HepG2 (cell line): ENCODE measurements at regions not wholly inside any gene's neighbourhood (a gene's known extent, or its start where the extent isn't known, plus 50 kb on each side); places are given as distances from the start of the nearest gene placed in this dataset.

Experiments
- ATAC-seq: fragments of 200-7000 bp; cut with Tn5 transposase; 3 replicates; pipeline ENCODE4 v1.9.1; 2020; ENCODE audit warnings: mild to moderate bottlenecking, moderate library complexity
- BruUV-seq: library from RNA; stranded (reverse); fragments of 400-500 nt; replicated peaks from 2 replicates; lab custom pipeline; 2021; lab: Mats Ljungman, UMichigan
- CTCF ChIA-PET: fragments of 300-600 bp; formaldehyde crosslinking; extraction: SDS; loops from one replicate; lab custom pipeline; 2021; ENCODE audit warnings: low total read pairs, inconsistent platforms, low intra/inter-chr PET ratio; lab: Yijun Ruan, JAX
- POLR2A ChIA-PET: fragments of 350-600 bp; sonication (Branson Sonifier 250); formaldehyde crosslinking; loops from one replicate; lab custom pipeline; 2020; ENCODE audit warnings: antibody characterized with exemption, inconsistent platforms; lab: Yijun Ruan, JAX
- DNase-seq: peaks from one replicate; pipeline ENCODE4 v3.0.0-alpha.2; 2015; ENCODE audit warnings: low spot score
- FAIRE-seq: peaks from 3 replicates; lab custom pipeline; 2011; peaks lifted over from hg19 to GRCh38; lab: Jason Lieb, UNC
- H2AFZ ChIP-seq: one replicate; pipeline ENCODE4 v1.6.1; 2011; ENCODE audit warnings: low read length, inconsistent platforms
- H3K27ac ChIP-seq: fragments of 300-600 bp; 3 replicates; pipeline ENCODE4 v1.8.0; 2011; ENCODE audit warnings: mixed run types, mild to moderate bottlenecking, mixed read lengths, low read length, inconsistent platforms; ENCODE audit not compliant: insufficient read depth; ENCODE audit errors: extremely low read length
- H3K27me3 ChIP-seq, 2 experiments: fragments of 200-600 bp in 1 of 2; 2 replicates in 1 of 2; 3 replicates in 1 of 2; pipeline versions ENCODE4 v1.6.0 to v1.8.0; 2011; ENCODE audit warnings: low read length in 2 of 2, mild to moderate bottlenecking in 2 of 2, moderate library complexity in 2 of 2, inconsistent platforms in 1 of 2; ENCODE audit not compliant: insufficient read depth in 2 of 2, control insufficient read depth in 1 of 2
- H3K36me3 ChIP-seq, 2 experiments: fragments of 200-600 bp in 1 of 2; replicated peaks in 1 of 2; 2 replicates in 1 of 2; 3 replicates in 1 of 2; pipeline versions ENCODE4 v1.5.1 to v1.8.0; 2011; ENCODE audit warnings: low read length in 2 of 2, inconsistent platforms in 1 of 2; ENCODE audit not compliant: insufficient read depth in 2 of 2, control insufficient read depth in 1 of 2
- H3K4me1 ChIP-seq: 2 replicates; pipeline ENCODE4 v1.5.1; 2012; ENCODE audit warnings: low read length, inconsistent platforms; ENCODE audit not compliant: insufficient read depth
- H3K4me2 ChIP-seq: 2 replicates; pipeline ENCODE4 v1.6.0; 2011; ENCODE audit warnings: low read depth, low read length, inconsistent platforms
- H3K4me3 ChIP-seq, 3 experiments: fragments of 200-600 bp in 1 of 3; sonication (generic), shearing (Covaris generic) in 1 of 3; replicated peaks in 1 of 3; 2 replicates each; pipeline ENCODE4 v1.5.1; 2011 to 2016; ENCODE audit warnings: low read length in 3 of 3, inconsistent platforms in 2 of 3, low read depth in 2 of 3, mild to moderate bottlenecking in 2 of 3, control low read depth in 1 of 3, mixed read lengths in 1 of 3; ENCODE audit not compliant: insufficient read depth in 1 of 3
- H3K79me2 ChIP-seq: one replicate; pipeline ENCODE4 v1.6.1; 2011; ENCODE audit warnings: low read length, inconsistent platforms; ENCODE audit not compliant: insufficient read depth
- H3K9ac ChIP-seq: 2 replicates; pipeline ENCODE4 v1.6.0; 2011; ENCODE audit warnings: mild to moderate bottlenecking, low read depth, low read length, inconsistent platforms; ENCODE audit not compliant: insufficient read depth
- H3K9me3 ChIP-seq: 2 replicates; pipeline ENCODE4 v1.5.1; 2012; ENCODE audit warnings: mild to moderate bottlenecking, low read length
- H4K20me1 ChIP-seq: 2 replicates; pipeline ENCODE4 v1.6.0; 2011; ENCODE audit warnings: inconsistent platforms, mild to moderate bottlenecking, low read length, moderate library complexity; ENCODE audit not compliant: insufficient read depth
- AKNA ChIP-seq: sonication (generic); formaldehyde crosslinking; IDR thresholded peaks from 2 replicates; pipeline ENCODE4 v1.4.0; 2020; ENCODE audit warnings: missing genetic modification reagents, borderline replicate concordance
- DNMT3B ChIP-seq: conservative IDR thresholded peaks from 2 replicates; pipeline ENCODE4 v1.6.1; 2016; ENCODE audit warnings: missing biosample characterization, control low read depth
- HNRNPLL ChIP-seq: fragments of 200-400 bp; formaldehyde crosslinking; IDR thresholded peaks from 2 replicates; pipeline ENCODE4 v1.6.1; 2017; ENCODE audit warnings: mild to moderate bottlenecking, low read depth, low read length; ENCODE audit not compliant: poor library complexity, severe bottlenecking
- HOXA7 ChIP-seq: sonication (generic); formaldehyde crosslinking; IDR thresholded peaks from 2 replicates; pipeline ENCODE4 v1.8.1; 2022; ENCODE audit warnings: mild to moderate bottlenecking, missing genetic modification reagents, moderate library complexity
- MBNL3 ChIP-seq: fragments of 250-450 bp; sonication (Bioruptor Pico); conservative IDR thresholded peaks from 2 replicates; pipeline ENCODE4 v1.8.0; 2022; ENCODE audit warnings: mild to moderate bottlenecking, inconsistent platforms
- RAD21 ChIP-seq: fragments of 450-650 bp; formaldehyde crosslinking; IDR thresholded peaks from 2 replicates; pipeline ENCODE4 v1.5.0; 2020; ENCODE audit warnings: mild to moderate bottlenecking
- TAF1 ChIP-seq: sonication (generic); formaldehyde crosslinking; IDR thresholded peaks from 2 replicates; pipeline ENCODE4 v1.4.0; 2020; ENCODE audit warnings: missing genetic modification reagents
- YEATS2 ChIP-seq: sonication (generic); formaldehyde crosslinking; IDR thresholded peaks from 2 replicates; pipeline ENCODE4 v1.4.0; 2020; ENCODE audit warnings: missing genetic modification reagents, borderline replicate concordance
- ZBTB3 ChIP-seq: sonication (generic); formaldehyde crosslinking; IDR thresholded peaks from 2 replicates; pipeline ENCODE4 v1.4.0; 2020; ENCODE audit warnings: low read depth, mild to moderate bottlenecking, moderate library complexity, missing genetic modification reagents, borderline replicate concordance
- ZNF142 ChIP-seq: sonication (generic); formaldehyde crosslinking; IDR thresholded peaks from 2 replicates; pipeline ENCODE4 v1.4.0; 2020; ENCODE audit warnings: missing genetic modification reagents
- ZNF576 ChIP-seq: sonication (generic); formaldehyde crosslinking; IDR thresholded peaks from 2 replicates; pipeline ENCODE4 v1.4.0; 2020; ENCODE audit warnings: mild to moderate bottlenecking, missing genetic modification reagents
- WGBS: methylation state at CpG from one replicate; pipeline ENCODE4 v1.1.6; 2017; ENCODE audit warnings: low lambda C conversion rate; 5-methylcytosine and 5-hydroxymethylcytosine counted together
- in situ Hi-C: cut with HindIII; loops from 2 replicates; pipeline ENCODE4 v1.10.0; 2017; ENCODE audit warnings: low pct_unique_long_range_greater_than_20kb; ENCODE audit not compliant: extremely low pct_ligation_motif_present
- intact Hi-C: fragments of 100-400 bp; cut with micrococcal nuclease; formaldehyde crosslinking; loops from one replicate; pipeline ENCODE4 v1.10.0; 2022; ENCODE audit not compliant: unreplicated experiment
- TF ChIP-seq, protein P1 (sequence below): sonication (generic); formaldehyde crosslinking; IDR thresholded peaks from 2 replicates; pipeline ENCODE4 v1.5.0; 2020; ENCODE audit warnings: missing genetic modification reagents
- TF ChIP-seq, protein P2 (sequence below): sonication (generic); formaldehyde crosslinking; IDR thresholded peaks from 2 replicates; pipeline ENCODE4 v1.5.0; 2020; ENCODE audit warnings: mild to moderate bottlenecking, low read depth, missing genetic modification reagents, borderline replicate concordance

- TF ChIP-seq DNMT3B (CRISPR knock-in tag) (no peak), TAF1 (CRISPR knock-in tag) (no peak), RAD21 (CRISPR knock-in tag) (no peak), MBNL3 (no peak), ZNF142 (no peak), ZBTB3 (CRISPR knock-in tag) (no peak), AKNA (no peak), ZNF576 (no peak), YEATS2 (CRISPR knock-in tag) (no peak), HOXA7 (CRISPR knock-in tag) (no peak), HNRNPLL (no peak)
- TF ChIP-seq, protein P1, sequence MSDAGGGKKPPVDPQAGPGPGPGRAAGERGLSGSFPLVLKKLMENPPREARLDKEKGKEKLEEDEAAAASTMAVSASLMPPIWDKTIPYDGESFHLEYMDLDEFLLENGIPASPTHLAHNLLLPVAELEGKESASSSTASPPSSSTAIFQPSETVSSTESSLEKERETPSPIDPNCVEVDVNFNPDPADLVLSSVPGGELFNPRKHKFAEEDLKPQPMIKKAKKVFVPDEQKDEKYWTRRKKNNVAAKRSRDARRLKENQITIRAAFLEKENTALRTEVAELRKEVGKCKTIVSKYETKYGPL: no peak
- TF ChIP-seq, protein P2, sequence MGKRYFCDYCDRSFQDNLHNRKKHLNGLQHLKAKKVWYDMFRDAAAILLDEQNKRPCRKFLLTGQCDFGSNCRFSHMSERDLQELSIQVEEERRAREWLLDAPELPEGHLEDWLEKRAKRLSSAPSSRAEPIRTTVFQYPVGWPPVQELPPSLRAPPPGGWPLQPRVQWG (CRISPR knock-in tag): no peak
- CTCF ChIA-PET: no interaction called here
- in situ Hi-C loops: no loop called here
- Histone ChIP-seq H3K4me3 (no peak overlapping the region), H2AFZ (no peak overlapping the region), H4K20me1 (no peaks in the 10 kb centered on the region), H3K36me3 (no peaks in the 10 kb centered on the region), H3K4me2 (no peak overlapping the region), H3K27me3 (no peaks in the 10 kb centered on the region), H3K4me1 (no peaks in the 10 kb centered on the region), H3K9ac (no peak overlapping the region), H3K79me2 (no peaks in the 10 kb centered on the region), H3K27ac (no peak overlapping the region), H3K9me3 (no peaks in the 10 kb centered on the region)
- FAIRE-seq: no peak
- intact Hi-C loops: no loop called here
- DNase-seq: no peak
- WGBS: 45% methylated on average over 4 of the region's 6 CpGs
- POLR2A ChIA-PET: no interaction called here
- BruUV-seq: no TSS peak
- ATAC-seq: no peak
Measured at GRCh38 chrX:36583674-36584073, 424.5 kb upstream of the FAM47C start.
